ENCODE measurements at regions not wholly inside any gene's neighbourhood (a gene's known extent, or its start where the extent isn't known, plus 50 kb on each side); places are given as distances from the start of the nearest gene placed in this dataset.
"Not testable (repeated sequence)": the region's sequence is repeated elsewhere in the genome, so short reads cannot be mapped to it uniquely, and the experiment has no call there.

DNA sequence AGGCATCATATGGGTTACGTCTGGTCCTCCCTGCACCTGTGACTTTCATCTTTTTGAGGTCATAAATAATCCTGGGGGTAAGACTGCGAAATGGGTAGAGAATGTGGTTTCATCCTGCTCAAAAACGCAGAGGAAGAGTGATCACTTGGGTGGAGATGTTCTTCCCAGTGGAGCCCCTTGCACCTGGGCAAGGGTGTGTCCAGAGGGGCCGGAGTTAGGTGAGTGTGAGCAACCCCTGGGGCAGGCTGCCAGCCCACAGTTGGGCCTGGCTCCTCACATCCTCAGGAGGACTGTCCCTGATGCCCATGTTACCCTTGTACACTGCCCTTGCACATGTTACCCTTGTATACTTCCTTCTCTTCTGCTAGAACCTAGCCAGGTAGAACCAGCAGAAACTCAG, 306.6 kb downstream of the BCL2L11 start:
- TF ChIP-seq CTCF (conservative IDR thresholded peaks at IDR 0.05; ENCODE audit: low read depth, low read length); MAZ (IDR thresholded peaks at IDR 0.05; ENCODE audit: borderline replicate concordance, low read depth, low read length); NFE2L2 (IDR thresholded peaks at IDR 0.05; ENCODE audit: low read depth, low read length); RAD21 (IDR thresholded peaks at IDR 0.05; ENCODE audit: low read length); RFX5 (IDR thresholded peaks at IDR 0.05; ENCODE audit: low read depth, low read length); POLR2A (IDR thresholded peaks at IDR 0.05; ENCODE audit: low read depth, low read length); SMC3 (IDR thresholded peaks at IDR 0.05; ENCODE audit: low read depth, low read length): not testable (repeated sequence)
- TF ChIP-seq, protein P1, sequence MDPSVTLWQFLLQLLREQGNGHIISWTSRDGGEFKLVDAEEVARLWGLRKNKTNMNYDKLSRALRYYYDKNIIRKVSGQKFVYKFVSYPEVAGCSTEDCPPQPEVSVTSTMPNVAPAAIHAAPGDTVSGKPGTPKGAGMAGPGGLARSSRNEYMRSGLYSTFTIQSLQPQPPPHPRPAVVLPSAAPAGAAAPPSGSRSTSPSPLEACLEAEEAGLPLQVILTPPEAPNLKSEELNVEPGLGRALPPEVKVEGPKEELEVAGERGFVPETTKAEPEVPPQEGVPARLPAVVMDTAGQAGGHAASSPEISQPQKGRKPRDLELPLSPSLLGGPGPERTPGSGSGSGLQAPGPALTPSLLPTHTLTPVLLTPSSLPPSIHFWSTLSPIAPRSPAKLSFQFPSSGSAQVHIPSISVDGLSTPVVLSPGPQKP (IDR thresholded peaks at IDR 0.05; ENCODE audit: borderline replicate concordance, low read depth, low read length): not testable (repeated sequence)
